ENCODE measurements at regions not wholly inside any gene's neighbourhood (a gene's known extent, or its start where the extent isn't known, plus 50 kb on each side); places are given as distances from the start of the nearest gene placed in this dataset.

- DNase-seq (ENCODE audit: low spot score), result no peak
- TF ChIP-seq, protein P1, sequence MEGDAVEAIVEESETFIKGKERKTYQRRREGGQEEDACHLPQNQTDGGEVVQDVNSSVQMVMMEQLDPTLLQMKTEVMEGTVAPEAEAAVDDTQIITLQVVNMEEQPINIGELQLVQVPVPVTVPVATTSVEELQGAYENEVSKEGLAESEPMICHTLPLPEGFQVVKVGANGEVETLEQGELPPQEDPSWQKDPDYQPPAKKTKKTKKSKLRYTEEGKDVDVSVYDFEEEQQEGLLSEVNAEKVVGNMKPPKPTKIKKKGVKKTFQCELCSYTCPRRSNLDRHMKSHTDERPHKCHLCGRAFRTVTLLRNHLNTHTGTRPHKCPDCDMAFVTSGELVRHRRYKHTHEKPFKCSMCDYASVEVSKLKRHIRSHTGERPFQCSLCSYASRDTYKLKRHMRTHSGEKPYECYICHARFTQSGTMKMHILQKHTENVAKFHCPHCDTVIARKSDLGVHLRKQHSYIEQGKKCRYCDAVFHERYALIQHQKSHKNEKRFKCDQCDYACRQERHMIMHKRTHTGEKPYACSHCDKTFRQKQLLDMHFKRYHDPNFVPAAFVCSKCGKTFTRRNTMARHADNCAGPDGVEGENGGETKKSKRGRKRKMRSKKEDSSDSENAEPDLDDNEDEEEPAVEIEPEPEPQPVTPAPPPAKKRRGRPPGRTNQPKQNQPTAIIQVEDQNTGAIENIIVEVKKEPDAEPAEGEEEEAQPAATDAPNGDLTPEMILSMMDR (IDR thresholded peaks at IDR 0.05), result no peak
- Histone ChIP-seq H3K9me3 (peaks cover 0 to 9% of the 10 kb centered on the region in 2 donors), H3K4me1 (peaks cover 0 to 9% of the 10 kb centered on the region in 2 donors), H3K36me3 (no peaks in the 10 kb centered on the region), H3K27ac (peak overlapping the region; percentile 28 to 38), H3K27me3 (no peaks in the 10 kb centered on the region), H3K4me3 (no peak overlapping the region)
These were observed 414.7 kb upstream of the GHITM start for GRCh38 chr10:83724471-83725241.

GRCh38 chr10:83725567-83725966 lies 413.7 kb upstream of the GHITM start:
- Histone ChIP-seq H3K27me3 (no peaks in the 10 kb centered on the region), H3K4me1 (peaks cover 0 to 9% of the 10 kb centered on the region in 2 donors), H3K36me3 (no peaks in the 10 kb centered on the region), H3K4me3 (no peak overlapping the region), H3K9me3 (peaks cover 0 to 9% of the 10 kb centered on the region in 2 donors), H3K27ac (peak overlapping the region; percentile 4 to 38)
- DNase-seq (ENCODE audit: low spot score), result no peak
- TF ChIP-seq, protein P1 (IDR thresholded peaks at IDR 0.05), result no peak

- no peaks in the 10 kb centered on the region for H3K4me1 ChIP-seq
- H3K9me3 ChIP-seq, result peaks cover 0 to 44% of the 10 kb centered on the region in 2 donors
- TF ChIP-seq, protein P1 (IDR thresholded peaks at IDR 0.05), result no peak
- no peak for DNase-seq (ENCODE audit: low spot score)
- no peaks in the 10 kb centered on the region for H3K27me3 ChIP-seq
- no peaks in the 10 kb centered on the region for H3K36me3 ChIP-seq
- H3K27ac ChIP-seq, result no peak overlapping the region
- no peak overlapping the region for H3K4me3 ChIP-seq
These were observed 405.0 kb upstream of the GHITM start for GRCh38 chr10:83734278-83734677.

DNA sequence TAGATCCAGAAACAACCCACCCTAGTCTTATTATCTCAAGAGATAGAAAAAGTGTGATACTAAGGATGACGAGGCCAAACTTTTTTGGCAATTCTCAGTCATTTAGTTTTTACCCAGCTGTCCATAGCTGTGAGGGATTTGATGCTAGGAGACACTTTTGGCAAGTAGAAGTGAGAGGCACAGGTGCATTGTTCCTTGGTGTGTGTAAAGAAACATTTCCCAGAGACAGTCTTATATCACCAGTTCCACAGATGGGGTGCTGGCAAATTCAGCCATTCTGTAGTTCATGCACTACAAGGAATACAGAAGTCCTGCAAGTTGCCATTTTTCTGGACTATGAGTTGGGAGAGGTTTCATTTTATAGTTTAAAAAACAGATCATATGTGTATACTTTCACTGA lies 403.3 kb upstream of the GHITM start:
- Histone ChIP-seq H3K36me3 (no peaks in the 10 kb centered on the region), H3K27me3 (no peaks in the 10 kb centered on the region), H3K9me3 (peaks cover 0 to 44% of the 10 kb centered on the region in 2 donors), H3K4me1 (no peaks in the 10 kb centered on the region), H3K27ac (no peak overlapping the region), H3K4me3 (no peak overlapping the region)
- TF ChIP-seq, protein P1 (IDR thresholded peaks at IDR 0.05), result no peak
- no peak for DNase-seq (ENCODE audit: low spot score)

- TF ChIP-seq, protein P1 (IDR thresholded peaks at IDR 0.05), result no peak
- no peak overlapping the region for H3K27ac ChIP-seq
- peaks cover 0 to 57% of the 10 kb centered on the region in 2 donors for H3K9me3 ChIP-seq
- no peak overlapping the region for H3K4me3 ChIP-seq
- H3K4me1 ChIP-seq, result no peaks in the 10 kb centered on the region
- H3K27me3 ChIP-seq, result no peaks in the 10 kb centered on the region
- DNase-seq (ENCODE audit: low spot score), result no peak
- H3K36me3 ChIP-seq, result no peaks in the 10 kb centered on the region
These were observed 388.7 kb upstream of the GHITM start for GRCh38 chr10:83750604-83751003.

DNA sequence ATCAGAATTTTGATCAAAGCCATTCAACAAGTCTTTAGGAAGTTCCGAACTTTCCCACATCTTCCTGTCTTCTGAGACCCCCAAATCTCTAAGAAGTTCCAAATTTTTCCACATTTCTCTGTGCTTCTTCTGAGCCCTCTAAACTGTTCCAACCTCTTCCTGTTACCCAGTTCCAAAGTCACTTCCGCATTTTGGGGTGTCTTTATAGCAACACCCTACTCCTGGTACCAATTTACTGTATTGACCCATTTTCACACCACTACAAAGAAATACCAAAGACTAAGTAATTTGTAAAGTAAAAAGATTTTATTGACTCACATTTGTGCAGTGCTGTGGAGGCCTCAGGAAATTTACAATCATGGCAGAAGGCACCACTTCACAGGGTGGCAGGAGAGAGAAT lies 385.8 kb upstream of the GHITM start:
- Histone ChIP-seq H3K4me3 (no peak overlapping the region), H3K27me3 (no peaks in the 10 kb centered on the region), H3K27ac (no peak overlapping the region), H3K36me3 (no peaks in the 10 kb centered on the region), H3K9me3 (peaks cover 0 to 64% of the 10 kb centered on the region in 2 donors), H3K4me1 (no peaks in the 10 kb centered on the region)
- no peak for DNase-seq (ENCODE audit: low spot score)
- TF ChIP-seq, protein P1 (IDR thresholded peaks at IDR 0.05), result no peak
